MM.1S (cell line): ENCODE measurements at regions not wholly inside any gene's neighbourhood (a gene's known extent, or its start where the extent isn't known, plus 50 kb on each side); places are given as distances from the start of the nearest gene placed in this dataset.

Experiments used
- CTCF ChIP-seq: fragments of 300-600 bp; sonication (generic); IDR thresholded peaks from 2 replicates; pipeline ENCODE4 v1.5.1; 2016; ENCODE audit warnings: antibody characterized with exemption, low read length, mixed read lengths
- EZH2 ChIP-seq: fragments of 300-600 bp; sonication (generic); optimal IDR thresholded peaks from 2 replicates; pipeline ENCODE3; 2017; ENCODE audit warnings: low read depth, mild to moderate bottlenecking, antibody characterized with exemption, low read length, mixed read lengths
- EZH2phosphoT487 ChIP-seq: fragments of 300-600 bp; sonication (generic); IDR thresholded peaks from 2 replicates; pipeline ENCODE4 v1.6.1; 2018; ENCODE audit warnings: antibody characterized with exemption, low read length

- TF ChIP-seq CTCF, result no peak
- TF ChIP-seq EZH2, result no peak
- TF ChIP-seq EZH2phosphoT487, result no peak
Measured at GRCh38 chr2:144323946-144324345, 196.0 kb downstream of the ZEB2 start.
